Adrenal gland (tissue), 9 donors: ENCODE measurements at regions not wholly inside any gene's neighbourhood (a gene's known extent, or its start where the extent isn't known, plus 50 kb on each side); places are given as distances from the start of the nearest gene placed in this dataset.

Source experiments
- DNase-seq, 7 donors: peaks; one replicate each; pipeline ENCODE4 v3.0.0-alpha.2; 2019 to 2020
- H3K27ac ChIP-seq, 5 donors: fragments of 200-600 bp; sonication (generic) in 4 of 5; 1 replicate in 3 of 5; 2 replicates in 2 of 5; pipeline versions ENCODE4 v1.5.1 to v1.8.0; 2016 to 2020; ENCODE audit warnings: mild to moderate bottlenecking in 1 of 5
- H3K27me3 ChIP-seq: fragments of 200-600 bp; 2 replicates; pipeline ENCODE4 v1.8.0; 2021
- H3K36me3 ChIP-seq, 2 donors: fragments of 200-600 bp; replicated peaks in 1 of 2; 1 replicate in 1 of 2; 2 replicates in 1 of 2; pipeline versions ENCODE4 v1.5.1 to v1.8.0; 2018 to 2022
- H3K4me1 ChIP-seq, 2 donors: fragments of 200-600 bp; replicated peaks in 1 of 2; 1 replicate in 1 of 2; 2 replicates in 1 of 2; pipeline versions ENCODE4 v1.5.1 to v1.8.0; 2018 to 2021
- H3K4me3 ChIP-seq, 4 donors: fragments of 200-600 bp; sonication (generic) in 3 of 4; one replicate each; pipeline ENCODE4 v1.5.1; 2016 to 2018
- H3K9me3 ChIP-seq, 3 donors: fragments of 200-600 bp; sonication (generic) in 1 of 3; replicated peaks in 1 of 3; 1 replicate in 2 of 3; 2 replicates in 1 of 3; pipeline versions ENCODE4 v1.5.1 to v1.8.0; 2016 to 2021
- CTCF ChIP-seq, 6 experiments: fragments of 450-650 bp in 4 of 6; fragments of 200-600 bp in 2 of 6; sonication (generic) in 1 of 6; IDR thresholded peaks; 1 replicate in 5 of 6; 2 replicates in 1 of 6; pipeline versions ENCODE4 v1.5.1 to v1.8.0; 2016 to 2021; ENCODE audit warnings: antibody characterized with exemption in 6 of 6, mild to moderate bottlenecking in 2 of 6, moderate library complexity in 1 of 6
- POLR2A ChIP-seq, 2 donors: fragments of 450-650 bp; IDR thresholded peaks; one replicate each; pipeline ENCODE4 v1.6.1; 2017; ENCODE audit warnings: antibody characterized with exemption in 2 of 2, mild to moderate bottlenecking in 2 of 2, moderate library complexity in 1 of 2
- WGBS, 4 donors: extraction: QIAGEN DNeasy Blood & Tissue Kit in 2 of 4; methylation state at CpG; one replicate each; pipeline versions ENCODE4 v1.1.5 to v1.1.7; 2013 to 2017; 5-methylcytosine and 5-hydroxymethylcytosine counted together
- intact Hi-C, 2 donors: fragments of 100-400 bp; cut with DNase I; formaldehyde crosslinking; loops; one replicate each; pipeline versions ENCODE4 v1.14.1 to v1.15.0; 2022 to 2023
- donor health status: healthy with polysubstance abuse.
- donor health status: Bipolar disorder and iron deficiency.
- donor health status: DM: yes; HTN: yes; CAD: no.
- donor health status: DM: no; HTN: no; CAD: no.
- donor health status: DM: no; HTN: no; CAD: no.

- WGBS, 4 donors = 78 to 100% (median 83%) methylated on average over 1 of the region's 1 CpG
- no peak for TF ChIP-seq CTCF (IDR thresholded peaks at IDR 0.05)
- TF ChIP-seq POLR2A (IDR thresholded peaks at IDR 0.05) = no peak
- H3K9me3 ChIP-seq = no peaks in the 10 kb centered on the region
- intact Hi-C loops = no loop called here
- H3K27me3 ChIP-seq = peaks cover 4% of the 10 kb centered on the region
- H3K4me3 ChIP-seq = no peak overlapping the region
- H3K36me3 ChIP-seq = no peaks in the 10 kb centered on the region
- H3K27ac ChIP-seq = no peak overlapping the region
- DNase-seq = no peak
- no peaks in the 10 kb centered on the region for H3K4me1 ChIP-seq
Measured at GRCh38 chr1:29937356-29937755, 701.0 kb downstream of the PTPRU start.

GRCh38 chr1:29936031-29936544 is 699.8 kb downstream of the PTPRU start:
- no peaks in the 10 kb centered on the region for H3K36me3 ChIP-seq
- DNase-seq = no peak
- no peak for TF ChIP-seq POLR2A (IDR thresholded peaks at IDR 0.05)
- TF ChIP-seq CTCF (IDR thresholded peaks at IDR 0.05) = no peak
- no peak overlapping the region for H3K27ac ChIP-seq
- H3K4me3 ChIP-seq = no peak overlapping the region
- 71 to 76% (median 75%) methylated on average over 7 of the region's 7 CpGs for WGBS, 4 donors
- peaks cover 4% of the 10 kb centered on the region for H3K27me3 ChIP-seq
- H3K9me3 ChIP-seq = no peaks in the 10 kb centered on the region
- intact Hi-C loops = no loop called here
- H3K4me1 ChIP-seq = no peaks in the 10 kb centered on the region

- intact Hi-C loops = no loop called here
- WGBS, 4 donors = 83 to 91% (median 88%) methylated on average over 6 of the region's 6 CpGs
- TF ChIP-seq CTCF (IDR thresholded peaks at IDR 0.05) (no peak), POLR2A (IDR thresholded peaks at IDR 0.05) (no peak)
Measured at GRCh38 chr1:29934255-29934772, 698.0 kb downstream of the PTPRU start.

GRCh38 chr1:29933067-29933466 is 696.7 kb downstream of the PTPRU start:
- 18 to 30% (median 19%) methylated on average over 4 of the region's 4 CpGs for WGBS, 4 donors
- no peaks in the 10 kb centered on the region for H3K9me3 ChIP-seq
- H3K4me1 ChIP-seq = no peaks in the 10 kb centered on the region
- no peaks in the 10 kb centered on the region for H3K36me3 ChIP-seq
- H3K4me3 ChIP-seq = no peak overlapping the region
- H3K27me3 ChIP-seq = peaks cover 4% of the 10 kb centered on the region
- intact Hi-C loops = no loop called here
- H3K27ac ChIP-seq = no peak overlapping the region
- TF ChIP-seq POLR2A (IDR thresholded peaks at IDR 0.05) = no peak
- TF ChIP-seq CTCF (IDR thresholded peaks at IDR 0.05) = no peak
- DNase-seq = no peak

More at GRCh38 chr1:29934255-29934772, 698.0 kb downstream of the PTPRU start:
- no peak for DNase-seq
- Histone ChIP-seq H3K4me1 (no peaks in the 10 kb centered on the region), H3K9me3 (no peaks in the 10 kb centered on the region), H3K27me3 (peaks cover 4% of the 10 kb centered on the region), H3K36me3 (no peaks in the 10 kb centered on the region), H3K4me3 (no peak overlapping the region), H3K27ac (no peak overlapping the region)
